GM12891 (cell line): ENCODE measurements at regions not wholly inside any gene's neighbourhood (a gene's known extent, or its start where the extent isn't known, plus 50 kb on each side); places are given as distances from the start of the nearest gene placed in this dataset.

ENCODE experiments used
- PAX5 ChIP-seq: IDR thresholded peaks from 2 replicates; pipeline ENCODE4 v1.6.1; 2011; ENCODE audit warnings: low read length, moderate library complexity, mild to moderate bottlenecking; ENCODE audit not compliant: insufficient read depth, severe bottlenecking
- POLR2A ChIP-seq: IDR thresholded peaks from 2 replicates; pipeline ENCODE4 v1.6.1; 2011; ENCODE audit warnings: low read depth, low read length, control low read depth
- POLR2AphosphoS5 ChIP-seq: IDR thresholded peaks from 2 replicates; pipeline ENCODE4 v1.6.1; 2011; ENCODE audit warnings: low read depth, low read length, control low read depth
- POU2F2 ChIP-seq: IDR thresholded peaks from 2 replicates; pipeline ENCODE4 v1.6.1; 2011; ENCODE audit warnings: low read depth, mild to moderate bottlenecking, control low read depth, low read length, moderate library complexity
- SPI1 ChIP-seq: IDR thresholded peaks from 2 replicates; pipeline ENCODE4 v1.6.1; 2011; ENCODE audit warnings: low read depth, low read length, control low read depth
- TAF1 ChIP-seq: IDR thresholded peaks from 2 replicates; pipeline ENCODE4 v1.6.1; 2011; ENCODE audit warnings: low read depth, low read length, control low read depth

DNA sequence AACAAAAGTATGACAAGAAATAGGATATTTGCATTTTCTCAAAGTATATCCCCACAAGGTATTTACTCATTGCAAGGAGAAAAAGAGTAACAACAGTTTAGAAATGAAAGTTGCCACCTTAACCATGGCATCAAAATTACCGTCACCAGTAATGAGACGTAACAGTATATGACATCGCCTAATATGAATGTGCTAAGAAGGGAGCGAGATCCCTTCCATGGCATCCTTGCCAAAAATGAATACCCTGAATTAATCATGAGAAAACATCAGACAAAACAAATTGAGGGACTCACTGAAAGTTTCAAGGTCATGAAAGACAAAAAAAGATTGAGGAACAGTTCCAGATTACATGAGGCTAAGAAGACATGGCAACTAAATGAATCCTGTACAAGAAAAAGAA, 78.9 kb upstream of the MROH9 start:
- TF ChIP-seq POLR2A (no peak), TAF1 (no peak), POLR2AphosphoS5 (no peak), SPI1 (no peak), PAX5 (no peak), POU2F2 (no peak)
